Upper lobe of left lung (tissue), 4 donors: ENCODE measurements at regions not wholly inside any gene's neighbourhood (a gene's known extent, or its start where the extent isn't known, plus 50 kb on each side); places are given as distances from the start of the nearest gene placed in this dataset.

Experiments
- EP300 ChIP-seq, 4 donors: sonication (generic); formaldehyde crosslinking; IDR thresholded peaks; one replicate each; pipeline ENCODE4 v1.5.1; 2017; ENCODE audit warnings: antibody characterized with exemption in 4 of 4, control low read depth in 2 of 4
- POLR2A ChIP-seq, 4 donors: fragments of 450-650 bp; IDR thresholded peaks; one replicate each; pipeline ENCODE4 v1.5.1; 2016 to 2017; ENCODE audit warnings: antibody characterized with exemption in 4 of 4, mild to moderate bottlenecking in 2 of 4
- POLR2AphosphoS5 ChIP-seq, 2 donors: sonication (generic); formaldehyde crosslinking; IDR thresholded peaks; one replicate each; pipeline ENCODE4 v1.5.1; 2017; ENCODE audit warnings: antibody characterized with exemption in 2 of 2
- TF ChIP-seq, protein P1 (sequence below), 6 experiments: fragments of 450-650 bp in 4 of 6; fragments of 200-600 bp in 2 of 6; sonication (generic) in 2 of 6; IDR thresholded peaks; one replicate each; pipeline ENCODE4 v1.5.1; 2016 to 2019; ENCODE audit warnings: antibody characterized with exemption in 6 of 6

DNA sequence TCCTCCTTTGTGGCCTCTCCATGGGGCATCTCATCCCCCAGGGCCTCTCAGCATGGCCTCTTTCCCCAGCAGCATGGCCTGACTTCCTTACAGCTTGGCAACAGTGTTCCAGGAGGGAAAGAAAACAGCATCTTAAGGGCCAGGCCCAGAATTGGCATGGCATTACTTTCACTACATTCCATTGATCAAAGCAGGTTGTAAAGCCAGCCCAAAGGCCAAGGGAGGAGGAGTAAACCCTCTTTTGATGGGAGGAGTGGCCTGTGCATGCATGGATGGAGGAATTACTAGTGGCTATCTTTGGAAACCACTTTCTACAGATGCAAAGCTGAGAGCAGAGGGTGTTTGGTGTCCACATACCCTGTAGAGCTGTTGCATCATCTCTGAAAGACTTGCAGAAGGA is 149.4 kb downstream of the AIPL1 start:
- TF ChIP-seq POLR2A (IDR thresholded peaks at IDR 0.05) (no peak), POLR2AphosphoS5 (IDR thresholded peaks at IDR 0.05) (no peak), EP300 (IDR thresholded peaks at IDR 0.05) (no peak)
- TF ChIP-seq, protein P1, sequence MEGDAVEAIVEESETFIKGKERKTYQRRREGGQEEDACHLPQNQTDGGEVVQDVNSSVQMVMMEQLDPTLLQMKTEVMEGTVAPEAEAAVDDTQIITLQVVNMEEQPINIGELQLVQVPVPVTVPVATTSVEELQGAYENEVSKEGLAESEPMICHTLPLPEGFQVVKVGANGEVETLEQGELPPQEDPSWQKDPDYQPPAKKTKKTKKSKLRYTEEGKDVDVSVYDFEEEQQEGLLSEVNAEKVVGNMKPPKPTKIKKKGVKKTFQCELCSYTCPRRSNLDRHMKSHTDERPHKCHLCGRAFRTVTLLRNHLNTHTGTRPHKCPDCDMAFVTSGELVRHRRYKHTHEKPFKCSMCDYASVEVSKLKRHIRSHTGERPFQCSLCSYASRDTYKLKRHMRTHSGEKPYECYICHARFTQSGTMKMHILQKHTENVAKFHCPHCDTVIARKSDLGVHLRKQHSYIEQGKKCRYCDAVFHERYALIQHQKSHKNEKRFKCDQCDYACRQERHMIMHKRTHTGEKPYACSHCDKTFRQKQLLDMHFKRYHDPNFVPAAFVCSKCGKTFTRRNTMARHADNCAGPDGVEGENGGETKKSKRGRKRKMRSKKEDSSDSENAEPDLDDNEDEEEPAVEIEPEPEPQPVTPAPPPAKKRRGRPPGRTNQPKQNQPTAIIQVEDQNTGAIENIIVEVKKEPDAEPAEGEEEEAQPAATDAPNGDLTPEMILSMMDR (IDR thresholded peaks at IDR 0.05), result no peak
